DMS153 treated with DMSO at 0.1 percent for 48 hours (cell line): ENCODE measurements at regions not wholly inside any gene's neighbourhood (a gene's known extent, or its start where the extent isn't known, plus 50 kb on each side); places are given as distances from the start of the nearest gene placed in this dataset.
"Not testable (repeated sequence)": the region's sequence is repeated elsewhere in the genome, so short reads cannot be mapped to it uniquely, and the experiment has no call there.

Source experiments
- DNase-seq: peaks from one replicate; lab custom pipeline; 2025; ENCODE audit not compliant: unreplicated experiment; lab: John Stamatoyannopoulos, UW

- DNase-seq, result not testable (repeated sequence)
These were observed 392.9 kb downstream of the SEC14L1 start for GRCh38 chr17:77533697-77534096.

GRCh38 chr17:77534137-77534536 is 393.4 kb downstream of the SEC14L1 start:
- no peak for DNase-seq

- no peak for DNase-seq
These were observed 394.7 kb downstream of the SEC14L1 start for GRCh38 chr17:77535435-77535834.

GRCh38 chr17:77535892-77536291 is 395.1 kb downstream of the SEC14L1 start:
- no peak for DNase-seq

- no peak for DNase-seq
These were observed 396.8 kb downstream of the SEC14L1 start for GRCh38 chr17:77537566-77537965.

DNA sequence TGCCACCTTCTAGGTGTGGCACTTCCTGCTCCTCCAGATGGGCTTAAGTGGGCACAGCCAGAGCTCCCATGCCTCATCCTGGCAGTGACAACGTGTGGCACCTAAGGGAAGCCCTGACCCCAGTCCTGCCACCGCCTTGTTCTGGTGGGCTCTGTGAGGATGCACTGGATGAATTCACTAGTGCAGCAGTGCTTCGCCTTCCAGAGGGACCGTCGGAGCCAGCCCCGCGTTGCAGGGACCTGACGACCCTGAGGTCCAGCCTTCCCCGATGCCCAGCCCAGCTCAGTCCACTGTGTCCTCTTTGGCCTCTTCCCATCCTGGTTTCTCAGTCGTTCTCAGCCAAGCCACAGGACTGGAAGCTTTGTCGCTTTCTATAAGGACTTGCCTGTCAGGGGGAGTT is 399.8 kb downstream of the SEC14L1 start:
- DNase-seq, result no peak

- no peak for DNase-seq
These were observed 400.2 kb downstream of the SEC14L1 start for GRCh38 chr17:77540975-77541374.

GRCh38 chr17:77542011-77542410 is 401.2 kb downstream of the SEC14L1 start:
- DNase-seq, result no peak

GRCh38 chr17:77542551-77543490 is 402.1 kb downstream of the SEC14L1 start:
- peak; percentile 87 for DNase-seq

DNA sequence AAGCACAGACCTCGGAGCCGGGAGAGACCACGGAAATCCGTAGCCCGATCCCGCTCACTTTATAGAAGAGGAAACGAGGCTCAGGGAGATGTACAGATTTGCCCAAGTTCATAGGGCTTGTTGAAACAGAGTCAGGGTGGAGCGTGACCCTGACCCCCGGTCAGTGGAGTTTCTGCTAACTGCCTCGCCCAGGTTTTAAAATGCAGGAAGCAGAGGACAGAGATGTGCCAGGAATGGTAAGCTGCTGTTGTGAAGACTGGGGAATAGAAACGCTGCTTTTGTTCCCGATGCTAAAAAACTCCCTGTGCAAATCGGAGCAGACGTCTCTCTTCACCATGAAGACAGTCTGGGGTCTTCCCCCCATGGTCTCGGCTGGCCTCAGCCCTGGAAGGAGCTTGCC is 403.0 kb downstream of the SEC14L1 start:
- no peak for DNase-seq

- no peak for DNase-seq
These were observed 403.8 kb downstream of the SEC14L1 start for GRCh38 chr17:77544347-77545110.

GRCh38 chr17:77546772-77547241 is 406.0 kb downstream of the SEC14L1 start:
- DNase-seq, result no peak

DNA sequence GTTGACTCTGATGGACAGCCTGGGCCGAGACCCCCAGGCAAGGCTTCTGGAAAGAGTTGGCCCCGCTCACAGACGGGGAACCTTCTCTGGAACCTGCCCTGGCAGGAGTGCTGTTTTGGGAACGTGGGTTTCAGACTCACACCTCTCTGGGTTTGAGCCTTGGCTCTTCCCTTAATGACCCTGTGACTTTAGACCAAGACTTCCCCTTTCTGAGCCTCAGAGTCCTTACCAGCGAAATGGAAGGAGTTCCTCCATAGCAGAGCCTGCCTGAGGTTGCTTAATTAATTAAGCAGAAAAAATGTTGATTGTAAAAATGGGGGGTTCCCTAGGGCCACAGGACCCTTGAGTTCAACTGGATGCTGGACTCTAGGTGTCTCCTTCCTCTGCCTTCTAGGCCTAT is 408.2 kb downstream of the SEC14L1 start:
- DNase-seq, result no peak

DNA sequence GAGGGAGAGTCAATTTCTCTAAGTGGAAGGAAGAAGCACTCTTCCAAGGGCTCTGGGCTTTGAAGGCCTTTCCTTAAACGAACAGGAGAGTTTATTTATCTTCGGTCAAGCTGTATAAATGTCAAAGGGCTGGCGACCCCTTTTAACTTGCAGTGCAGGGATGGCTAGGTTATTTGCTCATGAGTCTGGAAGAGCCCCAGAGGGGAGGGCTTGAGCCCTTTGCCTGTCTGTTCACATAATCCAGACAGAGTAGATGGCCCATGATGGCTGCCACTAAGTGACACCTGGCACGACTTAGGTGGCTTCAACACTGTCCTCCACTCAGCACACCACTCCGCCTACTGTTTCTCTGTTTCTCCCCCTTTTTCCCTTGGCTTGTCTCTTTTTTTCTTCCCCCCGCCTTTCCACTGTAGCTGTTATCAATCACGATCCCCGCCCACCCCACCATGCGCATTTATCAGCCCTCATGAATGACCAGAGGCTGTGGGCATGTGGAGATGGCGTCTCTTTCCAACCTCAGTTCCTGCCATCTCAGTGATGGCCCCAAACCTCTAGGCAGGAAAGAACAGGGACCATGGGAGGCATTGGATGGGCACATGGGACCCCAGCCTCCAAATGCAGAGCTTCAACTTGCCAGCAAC is 408.7 kb upstream of the TNRC6C start:
- DNase-seq, result no peak

DNA sequence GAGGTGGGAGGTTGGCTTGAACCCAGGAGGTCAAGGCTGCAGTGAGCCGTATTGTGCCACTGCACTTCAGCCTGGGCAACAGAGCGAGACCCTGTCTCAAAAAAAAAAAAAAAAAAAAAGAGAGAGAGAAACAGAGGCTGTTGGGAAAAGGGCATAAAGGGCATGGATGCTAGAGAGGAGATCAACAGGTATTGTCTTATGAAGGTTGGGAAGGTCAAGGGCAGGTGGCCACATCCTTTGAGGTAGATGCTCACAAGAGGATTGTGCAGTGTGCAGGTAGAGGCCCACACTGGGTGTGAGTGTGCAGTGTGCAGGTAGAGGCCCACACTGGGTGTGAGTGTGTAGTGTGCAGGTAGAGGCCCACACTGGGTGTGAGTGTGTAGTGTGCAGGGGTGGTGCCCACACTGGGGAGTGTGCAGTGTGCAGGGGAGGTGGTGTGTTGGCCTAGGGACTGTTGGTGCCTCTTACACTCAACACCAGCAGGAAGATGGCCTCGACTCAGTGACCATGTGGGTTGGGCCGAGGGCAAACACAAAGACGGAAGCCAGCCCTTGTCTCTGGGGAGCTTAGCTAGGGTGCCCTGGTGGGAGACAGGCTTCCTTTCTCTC is 404.9 kb upstream of the TNRC6C start:
- DNase-seq, result no peak

DNA sequence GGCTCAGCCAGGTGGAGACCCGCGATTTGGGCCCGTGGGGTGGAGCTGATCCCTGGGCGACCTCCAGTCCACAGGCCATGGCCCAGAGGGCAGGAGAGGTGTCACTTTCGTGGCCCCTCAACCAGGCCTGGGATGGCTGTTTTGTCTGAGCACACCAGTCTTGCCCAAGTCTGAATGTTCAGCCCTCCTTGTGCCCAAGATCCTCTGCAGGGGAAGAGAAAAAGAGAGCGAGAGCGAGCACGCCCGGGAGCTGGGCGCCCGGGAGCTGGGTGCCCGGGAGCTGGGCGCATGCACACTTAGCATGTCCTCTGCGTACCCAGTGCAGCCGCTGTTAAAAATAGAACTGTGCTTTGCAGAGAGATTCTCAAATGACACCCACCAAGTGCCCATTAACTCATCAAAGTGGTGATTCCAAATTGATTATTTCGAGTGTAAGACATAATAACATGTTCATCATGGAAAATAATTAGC is 403.3 kb upstream of the TNRC6C start:
- peak; percentile 7 for DNase-seq

DNA sequence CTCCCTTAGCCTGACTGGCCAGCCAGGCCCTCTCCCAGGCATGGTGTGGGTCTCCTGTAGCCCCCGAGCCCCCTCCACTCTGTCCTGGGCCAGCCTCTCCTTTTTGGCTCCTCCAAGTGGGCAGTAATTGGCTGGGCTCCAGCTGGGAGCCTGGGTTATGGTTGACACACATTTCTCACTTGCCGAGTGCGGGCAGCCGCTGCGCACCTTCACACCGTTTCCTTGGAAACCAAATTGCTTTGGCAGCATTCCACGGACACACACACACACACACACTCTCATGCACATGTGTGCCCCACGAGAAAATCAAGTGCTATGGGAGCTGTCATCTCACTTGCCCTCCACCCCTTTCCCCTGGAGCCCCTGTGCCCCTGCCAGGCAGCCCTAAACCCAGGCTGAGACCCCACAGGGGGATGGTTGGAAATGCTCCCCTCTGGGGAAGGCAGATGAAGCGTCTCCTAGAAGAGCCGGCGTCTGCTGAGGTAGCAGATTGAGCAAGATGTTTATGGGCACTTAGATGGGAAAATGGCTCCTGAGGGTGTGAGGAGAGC is 402.7 kb upstream of the TNRC6C start:
- peak; percentile 25 for DNase-seq

- DNase-seq, result no peak
These were observed 402.0 kb upstream of the TNRC6C start for GRCh38 chr17:77556383-77557061.

GRCh38 chr17:77558846-77559626 is 399.5 kb upstream of the TNRC6C start:
- no peak for DNase-seq
